ENCODE measurements at regions not wholly inside any gene's neighbourhood (a gene's known extent, or its start where the extent isn't known, plus 50 kb on each side); places are given as distances from the start of the nearest gene placed in this dataset.

- Histone ChIP-seq H3K4me3 (no peak overlapping the region), H3K27me3 (no peaks in the 10 kb centered on the region), H3K4me2 (no peak overlapping the region), H3K36me3 (no peaks in the 10 kb centered on the region), H4K20me1 (no peaks in the 10 kb centered on the region), H3K9ac (no peak overlapping the region), H3K9me3 (no peaks in the 10 kb centered on the region), H3K4me1 (no peaks in the 10 kb centered on the region), H3K27ac (no peak overlapping the region)
- no peak for TF ChIP-seq Cebpa-rat (IDR thresholded peaks at IDR 0.05)
These were observed 229.0 kb downstream of the PABPC4L start for GRCh38 chr4:133972586-133972985.

- no peak overlapping the region for H3K27ac ChIP-seq
These were observed 232.3 kb downstream of the PABPC4L start for GRCh38 chr4:133969202-133969848.

GRCh38 chr4:133968174-133968573 lies 233.4 kb downstream of the PABPC4L start:
- Histone ChIP-seq H4K20me1 (no peaks in the 10 kb centered on the region), H3K9me3 (peaks cover 4% of the 10 kb centered on the region; the same call in 1 of the 2 replicates), H3K4me3 (no peak overlapping the region), H3K4me2 (no peak overlapping the region), H3K36me3 (no peaks in the 10 kb centered on the region), H3K4me1 (no peaks in the 10 kb centered on the region), H3K27me3 (no peaks in the 10 kb centered on the region), H3K27ac (no peak overlapping the region), H3K9ac (no peak overlapping the region)
- TF ChIP-seq Cebpa-rat (IDR thresholded peaks at IDR 0.05), result no peak

More at GRCh38 chr4:133969202-133969848, 232.3 kb downstream of the PABPC4L start:
- H3K9me3 ChIP-seq, result peaks cover 4% of the 10 kb centered on the region; the same call in 1 of the 2 replicates
- H3K4me3 ChIP-seq, result no peak overlapping the region
- TF ChIP-seq Cebpa-rat (IDR thresholded peaks at IDR 0.05), result no peak
- H3K9ac ChIP-seq, result no peak overlapping the region
- H4K20me1 ChIP-seq, result no peaks in the 10 kb centered on the region
- H3K36me3 ChIP-seq, result no peaks in the 10 kb centered on the region
- H3K27me3 ChIP-seq, result no peaks in the 10 kb centered on the region
- no peaks in the 10 kb centered on the region for H3K4me1 ChIP-seq
- H3K4me2 ChIP-seq, result no peak overlapping the region

GRCh38 chr4:133960975-133961374 lies 240.6 kb downstream of the PABPC4L start:
- no peak for TF ChIP-seq Cebpa-rat (IDR thresholded peaks at IDR 0.05)
- Histone ChIP-seq H3K27ac (no peak overlapping the region), H3K27me3 (no peaks in the 10 kb centered on the region), H3K4me2 (peak overlapping the region; percentile 28), H3K4me3 (no peak overlapping the region), H4K20me1 (no peaks in the 10 kb centered on the region), H3K36me3 (no peaks in the 10 kb centered on the region), H3K9ac (no peak overlapping the region), H3K9me3 (peaks cover 4% of the 10 kb centered on the region), H3K4me1 (peaks cover 8% of the 10 kb centered on the region; the same call in 1 of the 2 replicates)

- H3K9ac ChIP-seq, result no peak overlapping the region
- no peak for TF ChIP-seq Cebpa-rat (IDR thresholded peaks at IDR 0.05)
- no peak overlapping the region for H3K27ac ChIP-seq
- no peaks in the 10 kb centered on the region for H4K20me1 ChIP-seq
- H3K27me3 ChIP-seq, result no peaks in the 10 kb centered on the region
- peak overlapping the region; percentile 45 for H3K4me2 ChIP-seq
- H3K36me3 ChIP-seq, result no peaks in the 10 kb centered on the region
- H3K9me3 ChIP-seq, result no peaks in the 10 kb centered on the region
- H3K4me3 ChIP-seq, result no peak overlapping the region
- peaks cover 6% of the 10 kb centered on the region; the same call in 1 of the 2 replicates for H3K4me1 ChIP-seq
These were observed 258.5 kb downstream of the PABPC4L start for GRCh38 chr4:133943081-133943480.

GRCh38 chr4:133938061-133938460 lies 263.5 kb downstream of the PABPC4L start:
- Histone ChIP-seq H3K4me2 (no peak overlapping the region), H3K9me3 (no peaks in the 10 kb centered on the region), H3K27me3 (no peaks in the 10 kb centered on the region), H4K20me1 (no peaks in the 10 kb centered on the region), H3K27ac (no peak overlapping the region), H3K4me1 (peaks cover under 1% of the 10 kb centered on the region; the same call in 1 of the 2 replicates), H3K36me3 (no peaks in the 10 kb centered on the region), H3K9ac (no peak overlapping the region), H3K4me3 (no peak overlapping the region)
- TF ChIP-seq Cebpa-rat (IDR thresholded peaks at IDR 0.05), result no peak

- Histone ChIP-seq H3K4me2 (no peak overlapping the region), H3K27me3 (no peaks in the 10 kb centered on the region), H3K4me1 (no peaks in the 10 kb centered on the region), H3K9ac (no peak overlapping the region), H3K4me3 (no peak overlapping the region), H3K9me3 (no peaks in the 10 kb centered on the region), H4K20me1 (no peaks in the 10 kb centered on the region), H3K36me3 (no peaks in the 10 kb centered on the region), H3K27ac (no peak overlapping the region)
- no peak for TF ChIP-seq Cebpa-rat (IDR thresholded peaks at IDR 0.05)
These were observed 271.9 kb downstream of the PABPC4L start for GRCh38 chr4:133929531-133930239.

GRCh38 chr4:133921280-133922195 lies 280.1 kb downstream of the PABPC4L start:
- no peak overlapping the region for H3K4me2 ChIP-seq
- no peak overlapping the region for H3K4me3 ChIP-seq
- TF ChIP-seq Cebpa-rat (IDR thresholded peaks at IDR 0.05), result no peak
- no peaks in the 10 kb centered on the region for H3K27me3 ChIP-seq
- no peak overlapping the region for H3K27ac ChIP-seq
- no peaks in the 10 kb centered on the region for H4K20me1 ChIP-seq
- H3K9me3 ChIP-seq, result no peaks in the 10 kb centered on the region
- H3K36me3 ChIP-seq, result no peaks in the 10 kb centered on the region
- H3K4me1 ChIP-seq, result no peaks in the 10 kb centered on the region
- H3K9ac ChIP-seq, result no peak overlapping the region

GRCh38 chr4:133920236-133920635 lies 281.4 kb downstream of the PABPC4L start:
- no peaks in the 10 kb centered on the region for H3K9me3 ChIP-seq
- no peaks in the 10 kb centered on the region for H3K27me3 ChIP-seq
- no peaks in the 10 kb centered on the region for H4K20me1 ChIP-seq
- no peak overlapping the region for H3K27ac ChIP-seq
- TF ChIP-seq Cebpa-rat (IDR thresholded peaks at IDR 0.05), result no peak
- no peaks in the 10 kb centered on the region for H3K4me1 ChIP-seq
- no peak overlapping the region for H3K9ac ChIP-seq
- H3K4me2 ChIP-seq, result no peak overlapping the region
- H3K4me3 ChIP-seq, result no peak overlapping the region
- no peaks in the 10 kb centered on the region for H3K36me3 ChIP-seq

Data from BLaER1 (cell line).